ENCODE measurements at regions not wholly inside any gene's neighbourhood (a gene's known extent, or its start where the extent isn't known, plus 50 kb on each side); places are given as distances from the start of the nearest gene placed in this dataset.

- H3K27me3 Mint-ChIP-seq (ENCODE audit: low read depth): no peaks in the 10 kb centered on the region
- no peaks in the 10 kb centered on the region for H3K4me1 Mint-ChIP-seq (ENCODE audit: low read depth)
- no peak overlapping the region for H3K4me3 Mint-ChIP-seq
- DNase-seq (ENCODE audit: low spot score): no peak
- H3K27ac Mint-ChIP-seq: no peak overlapping the region
- no peaks in the 10 kb centered on the region for H3K9me3 Mint-ChIP-seq
- no peaks in the 10 kb centered on the region for H3K36me3 Mint-ChIP-seq (ENCODE audit: low read depth)
Measured at GRCh38 chr6:81450180-81450579, 302.3 kb downstream of the TENT5A start.

- no peak for DNase-seq (ENCODE audit: low spot score)
- Mint-ChIP-seq H3K36me3 (ENCODE audit: low read depth) (no peaks in the 10 kb centered on the region), H3K27ac (no peak overlapping the region), H3K9me3 (no peaks in the 10 kb centered on the region), H3K27me3 (ENCODE audit: low read depth) (no peaks in the 10 kb centered on the region), H3K4me3 (no peak overlapping the region), H3K4me1 (ENCODE audit: low read depth) (no peaks in the 10 kb centered on the region)
Measured at GRCh38 chr6:81446509-81446908, 306.0 kb downstream of the TENT5A start.

- Mint-ChIP-seq H3K36me3 (ENCODE audit: low read depth) (no peaks in the 10 kb centered on the region), H3K4me1 (ENCODE audit: low read depth) (no peaks in the 10 kb centered on the region), H3K27me3 (ENCODE audit: low read depth) (no peaks in the 10 kb centered on the region), H3K27ac (no peak overlapping the region), H3K4me3 (no peak overlapping the region), H3K9me3 (peaks cover 27% of the 10 kb centered on the region)
- no peak for DNase-seq (ENCODE audit: low spot score)
Measured at GRCh38 chr6:81439417-81439816, 313.1 kb downstream of the TENT5A start.

- no peak for DNase-seq (ENCODE audit: low spot score)
- H3K4me3 Mint-ChIP-seq: no peak overlapping the region
- no peaks in the 10 kb centered on the region for H3K27me3 Mint-ChIP-seq (ENCODE audit: low read depth)
- no peaks in the 10 kb centered on the region for H3K36me3 Mint-ChIP-seq (ENCODE audit: low read depth)
- H3K27ac Mint-ChIP-seq: no peak overlapping the region
- peaks cover 27% of the 10 kb centered on the region for H3K9me3 Mint-ChIP-seq
- H3K4me1 Mint-ChIP-seq (ENCODE audit: low read depth): no peaks in the 10 kb centered on the region
Measured at GRCh38 chr6:81436990-81437389, 315.5 kb downstream of the TENT5A start.

GRCh38 chr6:81413306-81413705, 339.2 kb downstream of the TENT5A start:
- H3K4me1 Mint-ChIP-seq (ENCODE audit: low read depth): no peaks in the 10 kb centered on the region
- H3K27me3 Mint-ChIP-seq (ENCODE audit: low read depth): no peaks in the 10 kb centered on the region
- DNase-seq (ENCODE audit: low spot score): no peak
- no peak overlapping the region for H3K4me3 Mint-ChIP-seq
- H3K9me3 Mint-ChIP-seq: no peaks in the 10 kb centered on the region
- no peak overlapping the region for H3K27ac Mint-ChIP-seq
- H3K36me3 Mint-ChIP-seq (ENCODE audit: low read depth): no peaks in the 10 kb centered on the region

GRCh38 chr6:81401970-81402690, 350.4 kb downstream of the TENT5A start:
- no peaks in the 10 kb centered on the region for H3K27me3 Mint-ChIP-seq (ENCODE audit: low read depth)
- H3K9me3 Mint-ChIP-seq: peaks cover 13% of the 10 kb centered on the region

GRCh38 chr6:81396916-81397315, 355.6 kb downstream of the TENT5A start:
- no peak for DNase-seq (ENCODE audit: low spot score)
- Mint-ChIP-seq H3K9me3 (peaks cover 20% of the 10 kb centered on the region), H3K4me3 (no peak overlapping the region), H3K36me3 (ENCODE audit: low read depth) (no peaks in the 10 kb centered on the region), H3K27me3 (ENCODE audit: low read depth) (no peaks in the 10 kb centered on the region), H3K4me1 (ENCODE audit: low read depth) (no peaks in the 10 kb centered on the region), H3K27ac (no peak overlapping the region)

More at GRCh38 chr6:81401970-81402690, 350.4 kb downstream of the TENT5A start:
- no peak overlapping the region for H3K4me3 Mint-ChIP-seq
- H3K4me1 Mint-ChIP-seq (ENCODE audit: low read depth): no peaks in the 10 kb centered on the region
- H3K36me3 Mint-ChIP-seq (ENCODE audit: low read depth): no peaks in the 10 kb centered on the region
- H3K27ac Mint-ChIP-seq: no peak overlapping the region
- no peak for DNase-seq (ENCODE audit: low spot score)

GRCh38 chr6:81387163-81387562, 365.3 kb downstream of the TENT5A start:
- no peak overlapping the region for H3K27ac Mint-ChIP-seq
- DNase-seq (ENCODE audit: low spot score): no peak
- H3K9me3 Mint-ChIP-seq: no peaks in the 10 kb centered on the region
- no peaks in the 10 kb centered on the region for H3K4me1 Mint-ChIP-seq (ENCODE audit: low read depth)
- H3K36me3 Mint-ChIP-seq (ENCODE audit: low read depth): no peaks in the 10 kb centered on the region
- H3K27me3 Mint-ChIP-seq (ENCODE audit: low read depth): no peaks in the 10 kb centered on the region
- H3K4me3 Mint-ChIP-seq: no peak overlapping the region

- no peak for DNase-seq (ENCODE audit: low spot score)
- H3K9me3 Mint-ChIP-seq: no peaks in the 10 kb centered on the region
- H3K4me1 Mint-ChIP-seq (ENCODE audit: low read depth): no peaks in the 10 kb centered on the region
- no peak overlapping the region for H3K27ac Mint-ChIP-seq
- H3K36me3 Mint-ChIP-seq (ENCODE audit: low read depth): no peaks in the 10 kb centered on the region
- no peaks in the 10 kb centered on the region for H3K27me3 Mint-ChIP-seq (ENCODE audit: low read depth)
- no peak overlapping the region for H3K4me3 Mint-ChIP-seq
Measured at GRCh38 chr6:81384921-81385320, 367.6 kb downstream of the TENT5A start.

GRCh38 chr6:81383472-81383871, 369.0 kb downstream of the TENT5A start:
- DNase-seq (ENCODE audit: low spot score): no peak
- H3K4me3 Mint-ChIP-seq: no peak overlapping the region
- no peak overlapping the region for H3K27ac Mint-ChIP-seq

GRCh38 chr6:81382852-81383251, 369.6 kb downstream of the TENT5A start:
- no peak overlapping the region for H3K4me3 Mint-ChIP-seq
- H3K36me3 Mint-ChIP-seq (ENCODE audit: low read depth): no peaks in the 10 kb centered on the region
- H3K27ac Mint-ChIP-seq: no peak overlapping the region
- peaks cover 4% of the 10 kb centered on the region for H3K9me3 Mint-ChIP-seq
- DNase-seq (ENCODE audit: low spot score): no peak
- no peaks in the 10 kb centered on the region for H3K27me3 Mint-ChIP-seq (ENCODE audit: low read depth)
- H3K4me1 Mint-ChIP-seq (ENCODE audit: low read depth): no peaks in the 10 kb centered on the region

More at GRCh38 chr6:81383472-81383871, 369.0 kb downstream of the TENT5A start:
- H3K27me3 Mint-ChIP-seq (ENCODE audit: low read depth): no peaks in the 10 kb centered on the region
- H3K36me3 Mint-ChIP-seq (ENCODE audit: low read depth): no peaks in the 10 kb centered on the region
- H3K9me3 Mint-ChIP-seq: peaks cover 4% of the 10 kb centered on the region
- H3K4me1 Mint-ChIP-seq (ENCODE audit: low read depth): no peaks in the 10 kb centered on the region

GRCh38 chr6:81381382-81381916, 371.0 kb downstream of the TENT5A start:
- no peaks in the 10 kb centered on the region for H3K36me3 Mint-ChIP-seq (ENCODE audit: low read depth)

GRCh38 chr6:81380718-81381338, 371.7 kb downstream of the TENT5A start:
- no peak for DNase-seq (ENCODE audit: low spot score)
- Mint-ChIP-seq H3K9me3 (peaks cover 4% of the 10 kb centered on the region), H3K27ac (no peak overlapping the region), H3K4me1 (ENCODE audit: low read depth) (no peaks in the 10 kb centered on the region), H3K4me3 (no peak overlapping the region), H3K27me3 (ENCODE audit: low read depth) (no peaks in the 10 kb centered on the region), H3K36me3 (ENCODE audit: low read depth) (no peaks in the 10 kb centered on the region)

More at GRCh38 chr6:81381382-81381916, 371.0 kb downstream of the TENT5A start:
- no peak for DNase-seq (ENCODE audit: low spot score)
- Mint-ChIP-seq H3K4me3 (no peak overlapping the region), H3K4me1 (ENCODE audit: low read depth) (no peaks in the 10 kb centered on the region), H3K27ac (no peak overlapping the region), H3K27me3 (ENCODE audit: low read depth) (no peaks in the 10 kb centered on the region), H3K9me3 (peaks cover 4% of the 10 kb centered on the region)

- DNase-seq (ENCODE audit: low spot score): no peak
- Mint-ChIP-seq H3K36me3 (ENCODE audit: low read depth) (no peaks in the 10 kb centered on the region), H3K27ac (no peak overlapping the region), H3K9me3 (peaks cover 4% of the 10 kb centered on the region), H3K27me3 (ENCODE audit: low read depth) (no peaks in the 10 kb centered on the region), H3K4me1 (ENCODE audit: low read depth) (no peaks in the 10 kb centered on the region), H3K4me3 (no peak overlapping the region)
Measured at GRCh38 chr6:81376745-81377144, 375.7 kb downstream of the TENT5A start.
